Non-pigmented ciliary epithelial cell (primary cell): ENCODE measurements at regions not wholly inside any gene's neighbourhood (a gene's known extent, or its start where the extent isn't known, plus 50 kb on each side); places are given as distances from the start of the nearest gene placed in this dataset.
"Not testable (repeated sequence)": the region's sequence is repeated elsewhere in the genome, so short reads cannot be mapped to it uniquely, and the experiment has no call there.

Experiments
- DNase-seq: peaks from one replicate; pipeline ENCODE4 v3.0.0-alpha.2; 2010; ENCODE audit warnings: low read depth

DNA sequence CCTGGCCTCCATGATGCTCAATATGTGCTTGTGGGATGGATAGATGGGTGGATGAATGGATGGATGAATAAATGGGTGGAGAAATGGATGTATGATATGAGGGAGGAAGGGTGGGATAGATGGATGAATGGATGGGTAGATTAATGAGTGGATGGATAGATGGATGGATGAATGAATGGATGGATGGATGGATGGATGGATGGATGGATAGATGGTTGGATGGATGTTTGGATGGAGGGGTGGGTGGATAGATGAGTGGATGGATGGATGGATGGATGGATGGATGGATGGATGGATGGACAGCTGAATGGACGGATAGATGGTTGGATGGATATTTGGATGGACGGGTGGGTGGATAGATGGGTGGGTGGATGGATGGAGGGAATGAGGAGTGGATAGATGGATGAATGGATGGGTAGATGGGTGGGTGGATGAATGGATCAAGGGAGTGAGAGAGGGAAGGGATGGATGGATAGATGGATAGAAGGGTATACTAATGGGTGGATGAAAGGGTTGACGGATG, 139.4 kb downstream of the CEBPB start:
- no peak for DNase-seq

DNA sequence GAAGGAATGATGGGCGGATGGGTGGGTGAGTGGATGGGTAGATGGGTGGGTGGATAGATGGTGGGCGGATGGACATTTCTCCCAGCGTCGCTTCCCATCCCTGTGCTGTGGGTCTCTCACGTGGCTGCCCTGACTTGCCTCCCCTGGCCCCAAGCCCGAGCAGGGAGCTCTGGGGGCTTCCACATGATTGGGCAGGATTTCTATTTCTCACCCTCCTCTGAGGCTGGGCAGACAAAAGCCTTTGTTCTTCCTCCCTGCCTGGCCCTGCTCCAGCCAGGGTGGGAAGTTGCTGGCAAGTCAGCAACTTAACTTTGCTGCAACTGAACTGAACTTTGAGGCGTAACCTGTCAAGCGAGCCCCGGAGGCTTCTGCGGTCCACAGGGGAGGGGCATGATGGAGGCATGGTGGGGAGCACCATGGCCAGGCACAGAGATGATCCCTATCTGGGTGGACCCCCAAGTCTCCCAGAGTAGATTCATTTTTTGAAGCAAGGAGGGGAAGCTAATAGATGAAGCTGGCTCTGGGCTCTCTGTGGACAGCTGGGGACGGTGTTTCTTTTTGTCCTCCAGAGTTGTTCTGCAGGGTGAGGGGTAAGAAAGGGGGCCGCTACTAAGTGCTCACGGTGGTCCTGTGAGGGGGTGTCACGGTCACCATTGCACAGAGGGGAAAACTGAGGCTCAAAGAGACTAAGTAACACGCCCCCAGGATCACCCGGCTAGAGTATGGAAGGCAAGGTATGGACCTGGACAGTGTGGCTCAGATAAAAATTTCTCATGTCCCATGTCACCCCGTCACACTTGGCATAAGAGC, 140.1 kb downstream of the CEBPB start:
- no peak for DNase-seq

GRCh38 chr20:50331469-50332363, 141.1 kb downstream of the CEBPB start:
- DNase-seq = no peak

DNA sequence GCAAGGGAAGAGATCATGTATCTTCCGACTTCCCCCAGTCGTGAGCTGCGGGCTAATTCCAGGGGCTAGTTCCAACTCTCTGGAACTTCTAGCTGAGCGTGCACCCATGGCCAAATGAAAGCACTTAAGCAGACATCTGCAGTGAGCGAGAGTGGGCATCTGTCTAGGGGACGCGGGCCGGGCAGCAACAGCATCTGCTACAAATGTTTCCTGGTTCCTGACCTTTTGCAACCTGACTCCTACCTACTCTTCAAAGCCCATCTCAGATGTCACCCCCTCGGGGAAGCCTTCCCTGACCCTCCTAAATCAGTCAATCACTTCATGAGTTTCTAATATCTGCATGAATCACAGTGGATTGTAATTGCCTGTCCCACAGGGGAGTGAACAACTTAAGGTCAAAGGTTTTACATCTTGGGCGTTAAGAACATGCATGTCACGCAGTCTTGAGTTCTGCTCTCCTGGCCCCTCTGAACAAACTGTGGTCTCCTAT, 141.9 kb downstream of the CEBPB start:
- DNase-seq = no peak

- DNase-seq = no peak
Measured at GRCh38 chr20:50333131-50333670, 142.6 kb downstream of the CEBPB start.

- no peak for DNase-seq
Measured at GRCh38 chr20:50333812-50334211, 143.2 kb downstream of the CEBPB start.

DNA sequence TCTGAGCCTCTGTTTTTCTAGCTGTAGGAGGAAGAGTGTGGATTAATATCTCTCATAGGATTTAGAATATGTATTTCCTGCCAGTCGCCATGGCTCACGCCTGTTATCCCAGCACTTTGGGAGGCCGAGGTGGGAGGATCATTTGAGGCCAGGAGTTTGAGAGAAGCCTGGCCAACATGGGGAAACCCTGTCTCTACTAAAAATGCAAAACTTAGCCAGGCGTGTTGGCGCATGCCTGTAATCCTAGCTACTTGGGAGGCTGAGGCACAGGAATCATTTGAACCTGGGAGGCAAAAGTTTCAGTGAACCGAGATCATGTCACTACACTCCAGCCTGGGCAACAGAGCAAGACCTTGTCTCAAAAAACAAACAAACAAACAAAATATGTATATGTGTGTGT, 143.9 kb downstream of the CEBPB start:
- DNase-seq = not testable (repeated sequence)

GRCh38 chr20:50335105-50335504, 144.5 kb downstream of the CEBPB start:
- DNase-seq = no peak

- DNase-seq = no peak
Measured at GRCh38 chr20:50335866-50336265, 145.2 kb downstream of the CEBPB start.

- no peak for DNase-seq
Measured at GRCh38 chr20:50336661-50337060, 146.0 kb downstream of the CEBPB start.

DNA sequence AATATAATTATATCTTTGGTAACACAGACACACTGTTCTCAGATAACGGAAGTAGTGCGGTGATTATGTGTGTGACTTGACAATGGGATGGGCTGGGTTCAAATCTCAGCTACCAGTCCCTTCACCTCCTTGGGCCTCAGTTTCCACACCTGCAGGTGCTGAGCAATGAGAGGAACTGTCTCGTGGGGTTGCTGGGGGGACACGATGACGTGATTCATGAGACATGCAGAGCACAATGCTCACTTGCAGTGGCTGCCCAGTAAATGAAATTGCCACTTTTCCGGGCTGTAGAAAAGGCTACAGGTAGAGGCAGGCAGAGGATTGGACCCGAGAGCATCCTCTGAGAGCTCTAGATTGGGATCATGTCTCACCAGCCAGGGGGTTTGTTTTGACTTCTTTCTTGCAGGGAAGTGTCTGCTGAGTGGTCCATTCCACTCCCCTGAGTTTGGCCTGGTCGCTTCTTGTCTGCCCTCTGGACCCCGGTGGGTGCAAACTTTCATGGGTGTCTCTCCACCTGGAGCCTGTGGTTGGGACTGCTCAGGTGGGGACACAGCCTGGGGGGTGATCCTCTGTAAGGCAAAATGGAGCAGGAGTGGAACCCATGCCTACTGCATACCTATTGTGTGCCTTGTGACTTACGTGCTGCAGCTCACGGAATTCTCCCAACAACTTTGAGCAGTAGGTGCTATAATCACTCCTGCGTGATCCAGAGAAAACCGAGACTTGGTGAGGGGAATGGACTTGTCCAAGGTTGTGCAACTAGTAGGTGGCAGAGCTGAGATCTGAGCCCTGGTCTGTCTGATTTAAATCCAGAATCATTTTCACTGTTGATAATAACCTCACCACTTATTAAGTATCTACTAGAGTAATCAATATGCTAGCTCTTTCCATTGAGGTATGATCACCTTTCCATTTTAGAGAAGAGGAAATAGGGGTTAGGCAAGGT, 147.2 kb downstream of the CEBPB start:
- no peak for DNase-seq

DNA sequence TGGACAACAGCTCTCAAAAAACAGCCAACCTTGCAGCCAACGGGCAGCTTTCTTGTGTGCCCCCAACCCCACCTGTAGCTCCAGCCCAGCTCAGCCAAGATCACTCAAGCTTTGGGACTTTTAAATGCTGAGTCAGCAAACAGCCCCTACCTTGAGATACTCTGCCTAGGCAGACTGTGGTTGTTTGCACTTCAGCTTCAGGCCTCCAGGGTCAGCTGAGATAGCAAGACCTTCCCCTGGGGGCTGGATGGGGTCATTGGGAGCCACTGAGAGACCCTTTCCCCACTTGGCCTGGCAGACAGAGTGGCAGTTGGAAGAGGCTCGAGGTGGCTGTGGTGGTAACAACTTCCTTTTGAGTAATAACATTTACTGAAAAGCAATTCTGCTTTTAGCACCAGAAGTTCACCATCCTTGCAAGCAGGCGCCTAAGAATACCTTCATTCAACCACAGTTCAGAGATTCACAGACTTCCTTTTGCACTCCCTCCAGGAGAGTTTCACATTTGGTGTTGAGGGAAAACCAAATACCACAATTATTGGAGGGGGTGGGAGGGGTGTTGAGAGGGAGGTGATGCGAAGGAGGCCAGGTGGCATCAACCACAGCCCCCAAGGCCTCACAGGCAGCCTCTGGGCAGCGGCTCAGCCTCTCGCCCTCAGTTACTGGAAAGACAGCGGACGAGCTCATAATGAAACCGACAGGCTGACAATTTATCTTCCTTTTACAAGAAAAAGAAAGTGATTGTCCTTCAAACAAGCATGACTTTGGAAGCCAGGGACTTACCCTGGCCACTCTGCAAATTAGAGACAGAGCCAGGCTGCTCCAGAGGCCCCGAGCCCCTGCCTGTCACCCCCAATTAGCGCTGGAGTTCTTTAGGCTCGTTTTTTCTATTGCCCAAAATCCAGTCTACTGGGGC, 148.1 kb downstream of the CEBPB start:
- no peak for DNase-seq

DNA sequence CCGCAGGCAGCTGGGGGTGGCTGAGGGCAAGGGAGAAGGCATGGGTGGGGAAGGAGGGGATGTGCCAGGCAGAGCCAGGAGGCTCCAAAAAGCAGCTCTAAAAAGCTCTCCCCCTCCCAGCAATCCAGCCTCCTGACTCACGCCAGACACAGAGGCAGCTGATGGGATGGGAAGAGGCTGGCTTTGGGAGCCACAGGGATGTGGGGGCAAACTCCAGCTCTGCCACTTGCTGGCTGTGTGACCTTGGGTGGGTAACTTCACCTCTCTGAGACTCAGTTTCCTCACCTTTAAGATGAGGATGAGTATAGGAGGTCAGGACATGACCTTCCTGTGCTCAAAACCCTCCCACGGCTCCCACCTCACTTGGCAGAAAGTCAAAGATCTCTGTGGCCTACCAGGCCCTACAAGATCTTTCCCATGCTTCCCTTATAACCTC, 148.9 kb downstream of the CEBPB start:
- no peak for DNase-seq

DNA sequence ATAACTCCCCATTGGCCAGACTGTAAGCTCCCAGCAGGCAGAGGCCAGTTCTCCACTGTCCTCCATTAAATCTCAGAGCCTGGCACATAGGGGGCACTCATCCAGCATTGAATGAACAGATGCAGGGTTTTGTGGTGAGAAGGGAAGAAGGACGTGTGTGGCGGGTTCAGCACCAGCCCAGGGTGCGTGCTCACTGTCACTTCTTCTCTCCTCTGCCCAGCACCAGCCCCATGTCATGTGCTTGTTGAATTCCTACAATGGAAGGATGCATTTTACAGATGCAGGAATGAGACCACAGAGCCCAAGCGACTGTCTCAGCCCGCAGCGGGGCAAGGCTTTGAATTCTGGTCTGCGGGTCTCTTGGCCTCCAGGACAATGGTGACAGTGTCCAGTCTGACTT, 149.9 kb downstream of the CEBPB start:
- no peak for DNase-seq

DNA sequence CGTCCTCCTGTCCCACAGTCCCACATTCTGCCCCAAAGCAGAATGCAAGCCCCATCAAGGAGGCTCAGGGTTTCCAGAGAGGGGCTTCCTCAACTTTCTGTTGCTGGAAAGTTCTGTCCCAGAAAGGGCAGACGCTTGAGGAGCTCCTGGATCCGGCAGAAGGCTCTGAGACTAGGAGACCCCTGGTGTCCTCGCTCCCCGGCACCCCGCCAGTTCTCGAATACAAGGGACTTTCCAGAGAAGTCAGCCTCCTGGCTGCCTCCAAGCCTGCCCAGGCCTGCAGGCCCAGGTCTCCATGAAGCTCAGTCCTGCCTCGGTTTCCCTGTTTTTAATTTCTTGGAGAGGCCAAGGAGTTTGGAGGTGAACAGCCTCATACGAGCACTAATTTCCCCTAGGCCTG, 150.4 kb downstream of the CEBPB start:
- no peak for DNase-seq

- DNase-seq = no peak
Measured at GRCh38 chr20:50341880-50342637, 151.4 kb downstream of the CEBPB start.

- no peak for DNase-seq
Measured at GRCh38 chr20:50342638-50343102, 152.0 kb downstream of the CEBPB start.

DNA sequence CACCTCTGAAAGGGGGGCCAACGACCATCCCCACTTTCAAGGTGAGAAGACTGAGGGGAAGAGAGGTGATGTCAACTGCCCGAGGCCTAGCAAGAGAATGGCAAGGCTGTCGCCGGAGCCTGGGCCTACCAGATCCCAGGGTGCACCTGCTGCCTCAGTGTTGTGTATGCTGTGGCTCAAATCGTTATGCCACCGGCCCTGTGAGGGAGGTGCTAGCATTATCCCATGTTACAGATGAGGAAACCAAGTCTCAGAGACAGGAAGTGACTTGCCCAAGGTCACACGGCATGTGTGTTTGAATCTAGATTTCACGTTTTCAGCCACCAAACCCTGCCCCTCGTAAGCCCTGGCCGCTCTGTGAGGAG, 152.5 kb downstream of the CEBPB start:
- no peak for DNase-seq

DNA sequence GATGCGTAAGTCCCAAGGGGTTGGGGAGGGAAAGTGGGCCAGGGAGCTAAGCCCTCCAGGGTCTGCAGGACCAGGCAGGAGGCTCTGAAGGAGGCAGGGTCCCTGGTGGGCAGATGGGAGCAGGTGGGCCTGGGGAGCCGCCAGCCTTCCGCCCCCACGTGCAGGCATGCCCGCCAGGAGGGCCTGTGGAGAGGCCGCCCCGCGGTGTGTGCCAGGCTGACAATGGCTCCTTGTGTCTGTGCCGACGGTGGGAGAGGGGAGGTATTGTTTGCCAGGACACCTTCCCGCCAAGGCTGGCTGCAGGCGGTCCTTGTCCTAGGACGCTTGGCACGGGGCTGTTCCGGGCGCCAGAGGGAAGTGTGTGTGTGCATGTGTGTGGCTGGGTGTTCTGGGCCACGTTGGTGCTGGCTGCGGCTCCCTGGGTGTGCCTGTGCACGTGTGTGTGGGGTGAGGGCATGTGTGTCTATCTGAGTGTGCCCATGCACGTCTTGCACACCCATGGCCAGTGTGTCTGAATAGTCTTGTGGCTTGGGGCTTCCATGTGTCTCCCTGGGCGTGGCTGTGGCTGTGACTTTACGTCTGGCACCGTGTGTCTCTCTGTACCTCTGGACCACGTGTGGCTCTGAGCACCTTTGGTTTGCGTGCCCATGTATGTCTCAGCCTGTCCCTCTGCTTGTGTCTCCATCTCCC, 153.0 kb downstream of the CEBPB start:
- no peak for DNase-seq
